GM21786 (cell line): ENCODE measurements at regions not wholly inside any gene's neighbourhood (a gene's known extent, or its start where the extent isn't known, plus 50 kb on each side); places are given as distances from the start of the nearest gene placed in this dataset.
"Not testable (repeated sequence)": the region's sequence is repeated elsewhere in the genome, so short reads cannot be mapped to it uniquely, and the experiment has no call there.

Experiments
- ATAC-seq: cut with Tn5 transposase; IDR thresholded peaks from one replicate; pipeline ENCODE4 v1.9.1; 2021; ENCODE audit not compliant: unreplicated experiment

DNA sequence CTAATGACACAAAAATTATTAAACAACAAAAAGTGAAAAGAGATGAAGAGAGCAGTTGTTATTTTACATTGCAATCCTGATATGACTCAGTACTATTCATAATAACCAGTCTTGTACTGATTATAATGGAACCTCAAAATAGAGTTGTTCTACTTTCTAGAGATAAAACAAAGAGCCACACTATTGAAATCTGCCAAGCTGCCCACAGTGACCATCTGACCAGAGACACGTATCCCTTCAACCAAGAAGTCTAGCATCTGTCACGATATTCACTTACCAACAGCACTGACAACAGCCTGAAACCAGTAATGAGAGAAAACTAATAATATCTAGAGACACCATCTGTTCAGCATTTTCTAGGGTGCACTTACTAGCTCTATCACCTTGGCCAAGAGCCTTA lies 466.7 kb downstream of the NKX6-1 start:
- ATAC-seq = peak; percentile 79

DNA sequence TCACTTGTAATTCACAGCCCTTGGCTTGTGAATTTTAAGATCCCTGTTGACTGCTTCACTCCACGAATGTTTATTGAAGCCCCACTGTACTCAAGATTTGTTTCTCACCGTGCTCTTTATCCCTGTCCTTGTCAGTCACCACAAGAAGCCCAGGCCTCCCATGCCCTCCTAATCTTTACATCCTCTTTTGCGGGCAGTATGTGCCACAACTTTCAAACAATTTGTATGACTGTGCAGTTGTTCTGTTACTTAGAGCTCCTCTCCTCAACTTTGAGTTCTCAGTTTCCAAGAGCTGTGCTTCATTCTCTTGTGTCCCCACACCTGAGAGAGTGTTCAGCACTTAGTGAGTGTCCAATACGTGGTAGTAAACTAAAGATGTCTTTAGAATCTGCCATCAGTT lies 467.7 kb downstream of the NKX6-1 start:
- no peak for ATAC-seq

GRCh38 chr4:84028340-84028739 lies 470.8 kb downstream of the NKX6-1 start:
- ATAC-seq = no peak

- ATAC-seq = no peak
Measured at GRCh38 chr4:84024405-84024804, 474.7 kb downstream of the NKX6-1 start.

DNA sequence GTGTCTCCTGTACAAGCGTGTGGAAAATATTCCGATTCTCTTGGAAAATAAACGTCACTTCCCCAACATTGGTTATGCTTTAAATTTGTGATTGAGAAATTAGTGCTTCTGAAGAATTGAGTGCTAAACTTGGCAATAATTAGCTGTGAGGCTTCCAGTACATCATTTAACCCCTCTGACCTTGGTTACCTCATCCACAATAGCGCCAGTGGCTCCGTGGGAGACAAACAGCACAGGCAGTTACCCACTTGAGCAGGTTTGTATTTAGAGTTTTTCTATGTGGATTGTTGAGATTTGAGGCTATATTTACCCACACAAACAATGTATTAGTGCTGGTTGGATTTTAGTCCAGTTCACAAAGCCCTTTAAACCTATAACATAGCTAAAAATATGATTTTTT lies 476.5 kb downstream of the NKX6-1 start:
- ATAC-seq = no peak

GRCh38 chr4:84019626-84020025 lies 479.5 kb downstream of the NKX6-1 start:
- ATAC-seq = no peak

DNA sequence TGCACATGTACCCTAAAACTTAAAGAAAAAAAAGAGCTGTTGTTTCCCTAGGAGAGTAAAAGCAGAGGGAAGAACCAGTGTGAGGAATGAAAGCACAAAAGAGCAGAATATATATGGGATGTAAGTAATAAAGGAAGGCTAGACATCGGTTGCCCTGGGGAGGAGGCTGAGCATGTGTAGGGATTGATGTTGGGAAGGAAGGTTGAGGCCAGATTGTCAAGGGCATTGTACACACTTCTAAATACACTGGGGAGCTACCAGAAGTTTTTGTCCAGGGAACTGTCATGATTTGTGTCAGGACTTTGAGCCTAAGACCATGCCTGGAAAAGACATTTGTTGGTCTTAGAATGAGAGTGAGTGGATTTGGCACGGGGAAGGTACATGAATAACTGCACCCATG lies 467.1 kb downstream of the GPAT3 start:
- ATAC-seq = no peak

GRCh38 chr4:84001876-84002569 lies 466.1 kb downstream of the GPAT3 start:
- no peak for ATAC-seq

DNA sequence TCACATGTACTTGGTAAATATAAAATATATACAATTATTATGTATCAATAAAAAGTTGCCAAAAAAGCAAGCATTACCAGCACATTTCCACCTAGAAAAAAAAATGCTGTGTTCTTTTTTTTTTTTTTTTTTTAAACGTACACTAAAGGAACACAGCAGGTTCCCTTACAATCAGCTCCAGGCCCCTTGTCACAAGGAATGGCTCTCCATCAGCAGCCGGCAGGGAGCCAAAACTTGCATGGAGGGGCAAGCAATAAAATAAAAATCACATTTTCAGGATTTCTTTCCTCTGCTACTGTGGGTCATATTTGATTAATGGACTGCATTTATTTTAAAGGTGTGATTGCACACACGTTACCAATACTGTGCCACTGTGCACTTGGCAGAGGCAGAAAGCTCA lies 460.3 kb downstream of the GPAT3 start:
- no peak for ATAC-seq

DNA sequence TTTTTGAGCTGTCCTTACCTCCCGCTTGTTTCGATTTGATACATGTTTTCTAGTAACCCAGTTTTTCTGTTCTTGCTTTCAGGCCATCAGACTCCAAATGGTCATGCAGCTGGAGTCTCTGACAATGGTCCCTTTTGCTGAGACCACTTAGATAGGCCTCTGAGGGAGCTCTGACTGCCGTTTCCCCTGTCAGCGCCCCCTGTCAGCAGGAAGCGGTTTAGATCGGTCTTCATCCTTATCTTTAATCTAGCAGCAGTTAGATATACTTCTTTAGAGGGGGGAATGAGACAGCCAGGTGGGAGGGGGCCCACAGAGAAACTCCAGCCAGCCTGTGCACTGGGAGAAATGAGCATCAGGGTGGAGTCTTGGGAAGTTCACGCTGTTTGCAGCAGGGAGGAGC lies 457.9 kb downstream of the GPAT3 start:
- no peak for ATAC-seq

GRCh38 chr4:83989835-83990234 lies 453.9 kb downstream of the GPAT3 start:
- no peak for ATAC-seq

- ATAC-seq = no peak
Measured at GRCh38 chr4:83981156-83981555, 445.2 kb downstream of the GPAT3 start.

DNA sequence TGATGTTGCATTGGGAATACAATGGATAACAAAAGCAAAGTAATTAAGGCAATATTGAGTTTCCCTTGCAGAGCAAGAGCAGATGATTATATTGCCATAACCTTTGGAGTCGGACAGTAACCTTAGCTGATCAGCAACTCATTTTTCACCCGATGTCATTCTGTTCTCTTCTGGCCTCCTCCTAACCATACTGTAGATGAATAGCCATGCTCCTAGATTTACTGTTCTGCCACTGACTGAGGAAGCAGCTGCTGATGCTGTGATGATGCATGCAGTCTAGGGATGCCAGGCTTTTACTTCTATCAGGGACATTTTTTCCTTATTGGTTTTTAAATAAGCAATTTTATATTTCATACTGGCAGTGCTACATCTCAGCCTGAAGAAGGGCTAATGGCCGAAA lies 443.9 kb downstream of the GPAT3 start:
- ATAC-seq = no peak

- no peak for ATAC-seq
Measured at GRCh38 chr4:83974111-83974780, 438.3 kb downstream of the GPAT3 start.

DNA sequence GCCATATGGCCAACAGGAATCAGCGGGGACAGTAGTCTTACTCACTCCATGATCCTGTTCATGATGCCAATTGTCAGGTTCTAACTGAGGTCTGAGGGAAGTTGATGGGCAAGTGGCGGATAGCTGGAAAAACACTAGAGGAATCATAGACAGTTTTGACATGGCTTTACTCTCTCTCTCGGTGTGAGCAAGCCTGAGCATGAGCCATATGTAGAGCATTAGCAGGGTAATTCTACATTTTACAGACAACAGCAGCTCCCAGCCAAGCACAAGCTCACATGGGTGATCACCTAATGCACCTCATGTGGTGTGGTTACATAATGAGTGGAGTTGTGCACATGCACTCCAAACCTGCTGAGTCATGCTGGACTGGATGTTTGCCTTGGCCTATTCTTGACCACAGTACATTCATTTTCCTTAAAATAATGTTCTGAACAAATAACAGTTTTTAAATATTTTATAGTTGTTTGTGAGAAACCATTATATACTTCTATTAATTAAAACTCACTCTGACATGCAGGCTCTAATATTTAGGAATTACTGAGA lies 429.2 kb downstream of the GPAT3 start:
- ATAC-seq = no peak

DNA sequence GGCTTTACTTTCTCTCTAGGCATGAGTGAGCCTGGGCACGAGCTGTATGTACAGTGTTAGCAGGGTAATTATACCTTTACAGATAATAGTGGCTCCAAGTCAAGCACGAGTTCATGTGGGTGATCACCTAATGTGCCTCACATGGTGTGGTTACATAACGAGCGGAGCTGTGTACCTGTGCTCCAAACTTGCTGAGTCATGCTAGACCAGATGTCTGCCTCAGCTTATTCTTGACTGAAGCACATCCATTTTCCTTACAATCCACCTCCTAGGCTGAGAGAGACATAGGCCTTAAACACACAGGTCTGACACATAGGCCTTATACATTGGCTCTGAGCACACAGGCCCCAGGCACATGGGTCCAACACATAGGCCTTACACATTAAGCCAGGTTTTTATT lies 426.6 kb downstream of the GPAT3 start:
- no peak for ATAC-seq

GRCh38 chr4:83961575-83961974 lies 425.7 kb downstream of the GPAT3 start:
- ATAC-seq = no peak

DNA sequence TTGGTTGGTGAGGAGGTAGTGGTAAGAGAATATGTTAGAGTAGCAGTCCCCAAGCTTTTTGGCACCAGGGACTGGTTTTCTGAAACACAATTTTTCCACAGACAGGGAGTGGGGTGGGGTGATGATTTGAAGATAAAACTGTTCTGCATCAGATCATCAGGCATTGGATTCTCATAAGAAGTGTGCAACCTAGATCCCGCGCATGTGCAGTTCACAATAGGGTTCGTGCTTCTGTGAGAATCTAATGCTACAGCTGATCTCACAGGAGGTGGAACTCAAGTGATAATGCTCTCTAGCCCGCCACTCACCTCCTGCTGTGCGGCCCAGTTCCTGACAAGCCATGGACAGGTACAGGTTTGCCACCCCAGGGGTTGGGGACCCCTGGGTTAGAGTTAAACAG lies 423.3 kb downstream of the GPAT3 start:
- ATAC-seq = no peak

GRCh38 chr4:83947830-83948193 lies 411.9 kb downstream of the GPAT3 start:
- no peak for ATAC-seq

- ATAC-seq = no peak
Measured at GRCh38 chr4:83947125-83947829, 411.4 kb downstream of the GPAT3 start.

DNA sequence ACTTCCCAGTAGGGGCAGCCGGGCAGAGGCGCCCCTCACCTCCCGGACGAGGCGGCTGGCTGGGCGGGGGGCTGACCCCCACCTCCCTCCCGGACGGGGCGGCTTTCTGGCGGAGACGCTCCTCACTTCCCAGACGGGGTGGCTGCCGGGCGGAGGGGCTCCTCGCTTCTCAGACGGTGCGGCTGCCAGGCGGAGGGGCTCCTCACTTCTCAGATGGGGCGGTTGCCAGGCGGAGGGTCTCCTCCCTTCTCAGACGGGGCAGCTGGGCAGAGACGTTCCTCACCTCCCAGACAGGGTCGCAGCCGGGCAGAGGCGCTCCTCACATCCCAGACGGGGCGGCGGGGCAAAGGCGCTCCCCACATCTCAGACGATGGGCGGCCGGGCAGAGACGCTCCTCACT lies 407.8 kb downstream of the GPAT3 start:
- ATAC-seq = not testable (repeated sequence)

DNA sequence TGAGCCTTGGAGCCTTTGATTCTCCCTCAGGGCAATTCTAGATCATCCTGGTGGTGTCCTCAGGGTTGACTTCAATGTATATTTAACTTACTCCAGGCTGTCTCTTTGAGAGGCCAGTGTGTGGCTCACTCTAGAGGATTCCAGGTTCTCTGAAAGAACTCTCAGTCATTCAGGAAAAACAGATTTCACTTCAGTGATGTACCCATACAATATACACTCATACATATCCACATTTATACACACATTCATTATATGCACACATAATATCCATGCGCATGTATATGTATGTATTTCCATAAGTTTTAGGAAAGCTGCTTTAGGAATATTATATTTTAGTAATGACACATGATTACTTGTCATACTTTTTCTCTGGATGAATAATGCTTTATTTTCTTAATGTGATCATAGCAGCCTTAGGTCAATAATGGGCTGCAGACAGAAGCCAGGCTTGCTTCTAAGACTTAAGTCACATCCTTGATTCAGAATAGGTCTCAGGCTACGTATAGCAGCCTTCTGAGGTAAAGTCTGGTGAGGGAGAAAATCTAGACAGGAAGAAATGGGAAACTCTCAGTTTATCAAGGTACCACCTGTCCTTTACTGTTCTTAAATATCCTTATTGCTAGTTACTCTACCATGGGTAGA lies 397.0 kb downstream of the GPAT3 start:
- no peak for ATAC-seq
